ENCODE measurements at regions not wholly inside any gene's neighbourhood (a gene's known extent, or its start where the extent isn't known, plus 50 kb on each side); places are given as distances from the start of the nearest gene placed in this dataset.

DNA sequence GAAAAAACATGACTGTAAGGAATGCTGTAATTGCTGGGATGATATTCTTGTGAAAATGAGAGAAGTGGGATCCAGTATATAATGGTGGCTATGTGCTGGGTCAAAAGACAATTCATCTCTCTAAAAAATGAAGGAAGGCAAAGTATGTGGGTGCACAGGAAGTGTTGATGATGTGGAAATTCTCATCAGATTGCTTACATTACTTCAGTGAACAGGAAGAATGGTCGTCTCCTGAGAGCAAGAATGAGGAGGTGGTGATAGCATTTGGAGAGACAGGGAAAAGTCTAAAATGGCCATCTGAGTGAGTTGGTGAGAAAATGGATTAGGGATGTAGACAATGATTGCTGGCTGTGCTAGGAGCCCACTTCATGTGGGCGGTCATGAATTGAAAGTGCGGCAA lies 253.5 kb upstream of the NREP start:
- TF ChIP-seq, protein P1, sequence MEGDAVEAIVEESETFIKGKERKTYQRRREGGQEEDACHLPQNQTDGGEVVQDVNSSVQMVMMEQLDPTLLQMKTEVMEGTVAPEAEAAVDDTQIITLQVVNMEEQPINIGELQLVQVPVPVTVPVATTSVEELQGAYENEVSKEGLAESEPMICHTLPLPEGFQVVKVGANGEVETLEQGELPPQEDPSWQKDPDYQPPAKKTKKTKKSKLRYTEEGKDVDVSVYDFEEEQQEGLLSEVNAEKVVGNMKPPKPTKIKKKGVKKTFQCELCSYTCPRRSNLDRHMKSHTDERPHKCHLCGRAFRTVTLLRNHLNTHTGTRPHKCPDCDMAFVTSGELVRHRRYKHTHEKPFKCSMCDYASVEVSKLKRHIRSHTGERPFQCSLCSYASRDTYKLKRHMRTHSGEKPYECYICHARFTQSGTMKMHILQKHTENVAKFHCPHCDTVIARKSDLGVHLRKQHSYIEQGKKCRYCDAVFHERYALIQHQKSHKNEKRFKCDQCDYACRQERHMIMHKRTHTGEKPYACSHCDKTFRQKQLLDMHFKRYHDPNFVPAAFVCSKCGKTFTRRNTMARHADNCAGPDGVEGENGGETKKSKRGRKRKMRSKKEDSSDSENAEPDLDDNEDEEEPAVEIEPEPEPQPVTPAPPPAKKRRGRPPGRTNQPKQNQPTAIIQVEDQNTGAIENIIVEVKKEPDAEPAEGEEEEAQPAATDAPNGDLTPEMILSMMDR (IDR thresholded peaks at IDR 0.05): no peak
- no peak for TF ChIP-seq POLR2A (IDR thresholded peaks at IDR 0.05)
